ENCODE measurements at regions not wholly inside any gene's neighbourhood (a gene's known extent, or its start where the extent isn't known, plus 50 kb on each side); places are given as distances from the start of the nearest gene placed in this dataset.

GRCh38 chr4:189420572-189420971, 520.1 kb upstream of the FRG1 start:
- TF ChIP-seq USF2 (IDR thresholded peaks at IDR 0.05; ENCODE audit: low read depth, low read length) (no peak), CTCF (conservative IDR thresholded peaks at IDR 0.05; ENCODE audit: low read depth, low read length) (no peak), SMC3 (IDR thresholded peaks at IDR 0.05; ENCODE audit: low read depth, low read length) (no peak), MAZ (IDR thresholded peaks at IDR 0.05; ENCODE audit: borderline replicate concordance, low read depth, low read length) (no peak)

Data from IMR-90 (cell line).